Natural killer cell treated with Interleukin-12 subunit alpha and Interleukin-12 subunit beta and Interleukin-15 and Interleukin-18, amount 100 ng/mL, for 72 hours (primary cell): ENCODE measurements at regions not wholly inside any gene's neighbourhood (a gene's known extent, or its start where the extent isn't known, plus 50 kb on each side); places are given as distances from the start of the nearest gene placed in this dataset.

Experiments used
- ATAC-seq, 2 donors: fragments of 150-1000 bp; cut with Tn5 transposase in 1 of 2; sonication (Bioruptor Pico), chemical (Tn5 transposase) in 1 of 2; 2 replicates each; pipeline ENCODE4 v1.10.0; 2021
- DNase-seq: peaks from one replicate; pipeline ENCODE4 v3.0.0; 2022; ENCODE audit warnings: low spot score
- H3K27ac Mint-ChIP-seq, 2 donors: 1 replicate in 1 of 2; 2 replicates in 1 of 2; pipeline ENCODE4 v1.8.0; 2022; ENCODE audit warnings: mixed read lengths in 2 of 2, mild to moderate bottlenecking in 1 of 2, moderate library complexity in 1 of 2
- H3K27me3 Mint-ChIP-seq, 2 donors: 1 replicate in 1 of 2; 2 replicates in 1 of 2; pipeline ENCODE4 v1.8.0; 2022; ENCODE audit warnings: mixed read lengths in 2 of 2
- H3K36me3 Mint-ChIP-seq: one replicate; pipeline ENCODE4 v1.8.0; 2022; ENCODE audit warnings: mixed read lengths
- H3K4me1 Mint-ChIP-seq, 2 donors: 1 replicate in 1 of 2; 2 replicates in 1 of 2; pipeline ENCODE4 v1.8.0; 2022; ENCODE audit warnings: low read depth in 2 of 2, mixed read lengths in 2 of 2, mild to moderate bottlenecking in 1 of 2
- H3K4me3 Mint-ChIP-seq: one replicate; pipeline ENCODE4 v1.8.0; 2022; ENCODE audit warnings: mixed read lengths
- H3K9me3 Mint-ChIP-seq: 2 replicates; pipeline ENCODE4 v1.8.0; 2022; ENCODE audit warnings: mixed read lengths

DNA sequence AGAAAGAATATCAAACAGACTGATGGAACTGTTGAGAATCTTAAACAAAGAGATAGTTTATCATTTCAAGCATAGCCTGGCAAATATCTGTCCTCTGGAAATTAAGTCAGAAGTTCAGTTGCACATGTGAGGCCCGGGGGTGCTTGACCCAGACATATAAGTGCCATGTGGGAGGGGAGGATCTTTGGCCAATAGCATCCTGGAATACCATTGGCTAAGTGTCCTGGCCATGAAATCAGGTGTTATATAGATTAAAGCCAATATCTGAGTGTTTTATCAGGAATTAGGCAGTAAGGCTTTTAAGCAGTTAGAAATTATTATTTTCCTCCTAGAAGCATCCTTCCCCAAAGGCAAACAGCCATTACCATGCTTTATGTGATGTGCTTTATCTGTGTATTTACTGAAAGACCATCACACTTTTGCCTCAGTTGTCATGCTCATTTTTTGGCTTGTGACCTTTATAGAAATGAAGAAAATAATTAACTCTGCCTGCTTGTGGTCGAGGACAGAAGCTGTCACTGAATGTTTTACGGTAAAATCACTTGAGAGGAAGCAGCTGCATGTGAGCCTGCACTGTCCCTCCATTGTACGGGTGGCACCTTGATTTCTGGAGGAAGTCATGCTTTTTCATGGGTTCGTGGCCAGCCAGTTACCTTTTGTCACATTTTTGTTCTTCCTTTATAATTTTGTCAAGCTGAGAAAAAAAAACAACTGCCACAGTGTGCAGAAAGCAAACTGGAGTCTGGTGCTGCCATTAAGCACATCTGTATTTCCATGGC, 259.9 kb upstream of the FMN2 start:
- Mint-ChIP-seq H3K4me3 (no peak overlapping the region), H3K27me3 (peaks cover 4 to 14% of the 10 kb centered on the region in 2 donors), H3K36me3 (no peaks in the 10 kb centered on the region), H3K4me1 (no peaks in the 10 kb centered on the region), H3K9me3 (no peaks in the 10 kb centered on the region), H3K27ac (no peak overlapping the region)
- DNase-seq (no peak), ATAC-seq (no peak)

DNA sequence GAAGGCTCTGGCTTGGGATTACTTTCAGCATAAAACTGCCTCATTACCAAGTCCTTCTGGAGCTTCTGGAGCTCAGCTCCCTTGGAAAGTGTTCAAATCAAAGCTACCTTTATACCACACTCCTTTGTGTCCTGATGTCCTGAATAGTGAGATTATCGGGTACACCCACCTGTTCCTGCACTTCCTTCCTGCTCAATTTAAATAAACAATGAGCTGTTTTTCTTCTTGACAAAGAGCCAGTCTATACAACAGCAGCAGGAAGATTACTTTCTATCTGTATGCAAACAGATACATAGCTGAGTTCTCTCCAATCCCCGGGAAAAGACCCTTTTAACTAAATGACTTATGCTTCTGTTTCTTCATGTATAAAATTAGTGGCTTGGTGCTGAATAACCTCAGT, 258.0 kb upstream of the FMN2 start:
- Mint-ChIP-seq H3K9me3 (no peaks in the 10 kb centered on the region), H3K27me3 (peaks cover 4 to 9% of the 10 kb centered on the region in 2 donors), H3K36me3 (no peaks in the 10 kb centered on the region), H3K27ac (no peak overlapping the region), H3K4me1 (no peaks in the 10 kb centered on the region), H3K4me3 (no peak overlapping the region)
- DNase-seq (no peak), ATAC-seq (no peak)

DNA sequence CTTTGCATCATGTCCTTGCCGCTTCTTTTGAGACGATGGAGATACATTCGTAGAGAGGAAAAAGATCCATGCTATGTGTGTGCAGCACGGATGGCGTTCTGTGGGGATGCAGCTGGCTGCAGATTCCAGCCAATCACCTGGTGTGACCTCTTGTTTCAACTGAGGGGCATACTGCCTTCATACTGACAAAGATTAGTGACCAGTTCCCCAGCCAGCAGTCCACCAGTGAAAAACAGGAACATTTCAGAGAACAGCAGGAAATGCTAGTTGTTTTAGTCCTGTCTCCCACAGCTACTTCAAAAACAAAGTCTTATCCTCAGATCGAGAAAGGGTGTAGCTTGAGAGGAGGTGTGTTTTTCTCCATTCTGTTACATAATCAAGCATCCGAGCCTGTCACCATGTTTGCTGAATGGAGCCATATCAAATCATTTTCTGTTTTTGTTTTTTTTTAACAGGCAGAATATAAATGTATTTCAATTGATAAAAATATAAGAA, 255.7 kb upstream of the FMN2 start:
- no peak overlapping the region for H3K4me3 Mint-ChIP-seq
- ATAC-seq: no peak
- no peaks in the 10 kb centered on the region for H3K36me3 Mint-ChIP-seq
- DNase-seq: no peak
- H3K27ac Mint-ChIP-seq: no peak overlapping the region
- peaks cover 4 to 8% of the 10 kb centered on the region in 2 donors for H3K27me3 Mint-ChIP-seq
- H3K9me3 Mint-ChIP-seq: no peaks in the 10 kb centered on the region
- H3K4me1 Mint-ChIP-seq: no peaks in the 10 kb centered on the region

DNA sequence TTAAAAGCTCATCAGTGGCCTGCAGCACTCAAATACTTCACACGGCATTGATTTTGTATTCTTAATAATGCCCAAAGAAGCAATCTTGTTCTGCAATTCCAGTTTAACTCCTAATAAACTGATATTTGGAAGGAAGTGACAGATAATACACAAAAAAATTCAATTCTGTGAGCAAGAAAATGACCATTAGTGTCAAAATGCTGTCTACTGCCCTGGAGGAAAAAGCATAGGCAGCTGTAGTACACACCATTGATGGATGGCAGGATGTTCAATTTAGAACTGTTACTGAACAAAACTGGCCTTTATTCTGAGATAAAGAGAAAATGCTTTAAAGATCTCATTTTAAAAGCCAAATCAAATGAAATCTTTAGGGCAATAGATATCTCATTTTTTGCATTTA, 251.3 kb upstream of the FMN2 start:
- H3K36me3 Mint-ChIP-seq: no peaks in the 10 kb centered on the region
- H3K27me3 Mint-ChIP-seq: no peaks in the 10 kb centered on the region
- ATAC-seq (no peak), DNase-seq (no peak)
- no peak overlapping the region for H3K27ac Mint-ChIP-seq
- H3K9me3 Mint-ChIP-seq: no peaks in the 10 kb centered on the region
- H3K4me1 Mint-ChIP-seq: no peaks in the 10 kb centered on the region
- H3K4me3 Mint-ChIP-seq: no peak overlapping the region

DNA sequence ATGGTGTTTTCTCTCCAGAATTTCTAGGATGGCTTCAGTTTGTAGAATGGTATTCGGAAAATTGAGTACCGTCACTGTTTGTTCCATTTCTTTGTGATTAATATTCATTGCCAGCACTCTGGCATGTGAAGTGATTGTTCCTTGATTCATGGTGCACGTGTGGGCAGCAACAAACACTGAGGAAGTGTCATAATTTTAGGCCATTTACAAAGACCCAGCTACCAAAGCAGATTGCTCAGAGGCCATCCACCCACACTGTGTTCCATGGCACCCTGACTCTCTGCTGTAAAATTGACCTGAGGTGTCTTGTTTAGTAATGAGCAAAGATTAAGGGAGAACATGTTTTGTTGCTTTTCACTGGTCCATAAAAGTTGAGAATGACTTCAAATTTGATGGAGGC, 250.9 kb upstream of the FMN2 start:
- H3K27ac Mint-ChIP-seq: no peak overlapping the region
- no peaks in the 10 kb centered on the region for H3K36me3 Mint-ChIP-seq
- no peak for ATAC-seq
- H3K4me1 Mint-ChIP-seq: no peaks in the 10 kb centered on the region
- no peak for DNase-seq
- H3K9me3 Mint-ChIP-seq: no peaks in the 10 kb centered on the region
- no peak overlapping the region for H3K4me3 Mint-ChIP-seq
- H3K27me3 Mint-ChIP-seq: no peaks in the 10 kb centered on the region

DNA sequence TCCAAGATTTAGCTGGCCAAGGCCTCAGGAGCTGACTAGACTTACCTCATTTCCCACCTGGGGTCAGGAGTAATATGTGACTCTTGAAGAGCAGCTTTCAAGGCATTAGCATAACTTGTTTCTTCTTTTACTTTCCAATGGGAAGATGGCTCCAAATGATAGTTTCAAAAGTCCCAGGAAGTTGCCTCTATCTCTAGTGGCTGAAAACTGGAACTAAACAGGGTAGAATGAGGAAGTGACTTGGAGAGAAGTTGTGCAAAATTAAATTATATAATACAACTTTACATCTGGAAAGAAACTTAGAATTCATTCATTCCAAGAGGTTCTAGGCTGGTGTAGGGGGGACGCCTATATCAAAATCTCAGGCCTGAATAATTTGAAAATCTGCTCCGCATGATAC, 250.1 kb upstream of the FMN2 start:
- H3K4me1 Mint-ChIP-seq: no peaks in the 10 kb centered on the region
- no peaks in the 10 kb centered on the region for H3K27me3 Mint-ChIP-seq
- no peak overlapping the region for H3K4me3 Mint-ChIP-seq

DNA sequence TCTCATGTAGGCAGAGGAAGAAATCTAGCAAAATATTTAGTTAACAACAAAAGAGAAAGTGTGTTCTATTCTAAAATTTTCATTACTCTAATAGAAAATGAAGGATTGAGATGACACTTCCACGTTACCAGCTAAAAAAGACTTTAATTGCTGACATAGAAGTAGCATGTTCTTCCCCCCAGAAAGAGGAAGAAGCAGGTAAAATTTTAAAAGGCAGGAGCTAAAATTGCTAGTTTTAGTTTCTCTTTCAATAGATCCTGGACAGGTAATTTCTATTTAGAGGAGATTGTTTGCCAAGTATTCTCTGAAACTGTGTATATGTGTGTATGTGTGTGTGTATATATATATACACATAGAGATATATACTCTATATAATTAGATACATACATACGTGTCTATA, 248.1 kb upstream of the FMN2 start:
- Mint-ChIP-seq H3K4me3 (no peak overlapping the region), H3K27me3 (no peaks in the 10 kb centered on the region), H3K36me3 (no peaks in the 10 kb centered on the region), H3K27ac (no peak overlapping the region), H3K4me1 (no peaks in the 10 kb centered on the region), H3K9me3 (no peaks in the 10 kb centered on the region)
- ATAC-seq (no peak), DNase-seq (no peak)

More for the DNA sequence above, 250.1 kb upstream of the FMN2 start:
- ATAC-seq (no peak), DNase-seq (no peak)
- H3K27ac Mint-ChIP-seq: no peak overlapping the region
- no peaks in the 10 kb centered on the region for H3K9me3 Mint-ChIP-seq
- no peaks in the 10 kb centered on the region for H3K36me3 Mint-ChIP-seq

DNA sequence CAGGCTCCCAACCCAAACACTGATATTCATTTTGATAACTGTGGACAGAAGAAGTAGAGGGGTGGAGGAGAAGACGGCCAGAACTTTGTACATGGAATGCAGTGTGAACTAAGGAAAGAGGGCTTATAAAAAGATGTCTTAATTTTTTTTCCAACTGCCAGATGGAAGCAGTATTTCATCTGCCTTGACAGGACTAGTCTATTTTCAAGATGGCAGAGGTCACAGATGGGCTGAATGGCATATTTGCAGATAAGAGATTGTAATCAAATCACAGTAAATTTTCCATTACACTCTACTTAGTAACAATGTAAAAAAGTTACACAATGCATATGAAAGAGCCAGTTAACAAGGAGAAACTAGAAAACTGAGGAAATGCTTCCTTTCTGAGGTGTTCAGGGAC, 246.8 kb upstream of the FMN2 start:
- no peak for ATAC-seq
- DNase-seq: no peak
- no peaks in the 10 kb centered on the region for H3K27me3 Mint-ChIP-seq
- H3K4me3 Mint-ChIP-seq: no peak overlapping the region
- H3K27ac Mint-ChIP-seq: no peak overlapping the region
- no peaks in the 10 kb centered on the region for H3K36me3 Mint-ChIP-seq
- H3K4me1 Mint-ChIP-seq: no peaks in the 10 kb centered on the region
- no peaks in the 10 kb centered on the region for H3K9me3 Mint-ChIP-seq

DNA sequence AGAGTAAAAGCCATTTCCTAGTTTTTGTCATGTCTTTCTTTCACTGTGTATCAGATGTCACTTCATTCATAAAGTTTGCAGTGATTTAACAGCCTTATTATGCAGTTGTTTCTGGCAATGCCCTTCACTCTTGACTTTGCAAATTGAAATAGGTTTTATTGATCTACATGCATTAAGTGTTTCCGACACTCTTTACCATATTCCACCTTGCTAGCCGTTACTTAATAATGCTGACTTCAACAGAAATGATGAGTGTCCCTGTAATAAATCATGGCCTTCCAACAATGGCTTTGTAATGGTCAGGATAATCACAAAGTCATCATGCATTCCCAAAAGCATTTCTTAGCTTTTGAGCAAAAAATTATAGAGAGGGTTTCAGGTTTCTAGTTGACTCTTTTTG, 236.8 kb upstream of the FMN2 start:
- Mint-ChIP-seq H3K27ac (no peak overlapping the region), H3K4me1 (no peaks in the 10 kb centered on the region), H3K27me3 (peaks cover 9 to 10% of the 10 kb centered on the region in 2 donors), H3K36me3 (peaks cover 5% of the 10 kb centered on the region), H3K9me3 (peaks cover 4% of the 10 kb centered on the region), H3K4me3 (no peak overlapping the region)
- DNase-seq (no peak), ATAC-seq (no peak)

DNA sequence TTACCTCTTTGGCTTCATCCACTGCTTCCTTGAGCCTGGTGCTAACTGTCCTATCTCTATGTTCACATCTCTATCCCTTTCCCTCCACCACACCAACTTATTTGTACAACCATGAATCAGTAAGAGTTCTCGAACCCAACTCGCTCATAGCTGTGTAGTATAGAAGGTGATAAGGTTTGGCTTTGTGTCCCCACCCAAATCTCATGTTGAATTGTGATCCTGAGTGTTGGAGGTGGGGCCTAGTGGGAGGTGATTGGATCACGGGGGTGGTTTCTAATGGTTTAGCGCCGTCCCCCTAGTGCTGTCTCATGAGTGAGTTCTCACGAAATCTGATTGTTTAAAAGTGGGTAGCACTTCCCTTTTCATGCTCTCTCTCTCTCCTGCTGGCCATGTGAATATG, 235.6 kb upstream of the FMN2 start:
- ATAC-seq: no peak
- no peak for DNase-seq
- peaks cover 5% of the 10 kb centered on the region for H3K36me3 Mint-ChIP-seq
- H3K4me1 Mint-ChIP-seq: no peaks in the 10 kb centered on the region
- no peak overlapping the region for H3K4me3 Mint-ChIP-seq
- H3K9me3 Mint-ChIP-seq: peaks cover 4% of the 10 kb centered on the region
- no peak overlapping the region for H3K27ac Mint-ChIP-seq
- peaks cover 9 to 13% of the 10 kb centered on the region in 2 donors for H3K27me3 Mint-ChIP-seq

DNA sequence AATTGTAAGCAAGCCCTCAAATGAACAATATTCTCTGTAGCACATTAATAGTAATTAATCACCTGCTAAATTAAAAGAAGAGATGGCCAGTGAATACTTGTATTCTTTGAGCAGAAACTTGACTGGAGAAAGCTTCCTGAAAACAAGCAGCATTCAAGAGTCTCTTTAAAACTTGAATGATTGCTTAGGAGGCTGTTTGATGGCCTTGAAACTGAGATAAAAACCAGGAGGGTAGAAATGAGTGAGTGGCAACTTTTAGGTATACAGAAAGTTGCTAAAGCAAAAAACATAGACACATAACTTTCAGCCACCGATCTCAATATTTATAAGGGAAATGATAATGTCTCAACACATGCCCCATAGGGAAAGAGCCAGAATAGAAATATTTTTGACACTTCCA, 234.8 kb upstream of the FMN2 start:
- Mint-ChIP-seq H3K36me3 (peaks cover 5% of the 10 kb centered on the region), H3K9me3 (peaks cover 4% of the 10 kb centered on the region), H3K27me3 (peaks cover 13 to 18% of the 10 kb centered on the region in 2 donors), H3K27ac (no peak overlapping the region), H3K4me3 (no peak overlapping the region), H3K4me1 (no peaks in the 10 kb centered on the region)
- DNase-seq (no peak), ATAC-seq (no peak)

DNA sequence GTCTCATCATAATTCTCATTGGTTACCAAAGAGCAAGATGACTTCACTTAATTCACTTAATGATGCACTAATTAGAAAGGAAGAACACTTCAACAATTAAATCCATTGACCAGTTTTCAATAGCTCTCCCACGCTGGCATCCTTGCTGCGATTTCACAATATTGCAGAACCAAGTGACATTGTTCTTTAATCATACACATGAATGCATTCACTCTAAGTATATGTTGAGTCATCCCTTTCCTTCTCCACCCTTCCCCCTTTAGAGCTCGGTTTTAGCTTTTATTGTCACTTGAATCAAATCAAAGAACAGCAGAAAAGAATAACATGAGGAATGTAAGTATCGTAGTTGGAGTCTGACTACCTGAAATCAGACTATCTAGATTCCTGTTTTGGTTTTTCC, 233.6 kb upstream of the FMN2 start:
- H3K4me3 Mint-ChIP-seq: no peak overlapping the region
- no peak for ATAC-seq
- H3K9me3 Mint-ChIP-seq: peaks cover 4% of the 10 kb centered on the region
- H3K36me3 Mint-ChIP-seq: peaks cover 5% of the 10 kb centered on the region
- peaks cover 13 to 18% of the 10 kb centered on the region in 2 donors for H3K27me3 Mint-ChIP-seq
- DNase-seq: no peak
- no peak overlapping the region for H3K27ac Mint-ChIP-seq
- H3K4me1 Mint-ChIP-seq: no peaks in the 10 kb centered on the region

DNA sequence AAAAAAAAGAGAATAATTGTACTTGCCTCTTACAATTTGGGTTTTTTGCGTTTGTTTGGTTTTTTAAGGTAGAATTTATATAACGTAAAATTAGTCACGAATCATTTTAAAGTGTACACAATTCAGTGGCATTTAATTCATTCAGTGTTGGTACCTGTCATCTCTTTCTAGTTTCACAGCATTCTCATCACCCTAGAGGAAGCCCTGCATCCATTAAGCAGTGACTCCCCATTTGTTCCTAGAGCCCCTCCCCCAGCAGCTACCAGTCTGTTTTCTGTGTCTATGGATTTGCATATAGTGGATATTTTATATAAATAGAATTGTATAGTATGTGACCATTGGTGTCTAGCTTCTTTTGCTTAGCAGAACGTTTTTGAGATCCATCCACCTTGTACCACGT, 233.2 kb upstream of the FMN2 start:
- Mint-ChIP-seq H3K9me3 (peaks cover 4% of the 10 kb centered on the region), H3K4me3 (no peak overlapping the region), H3K27me3 (peaks cover 13 to 18% of the 10 kb centered on the region in 2 donors), H3K27ac (no peak overlapping the region), H3K4me1 (no peaks in the 10 kb centered on the region), H3K36me3 (peaks cover 5% of the 10 kb centered on the region)
- DNase-seq: no peak
- no peak for ATAC-seq

DNA sequence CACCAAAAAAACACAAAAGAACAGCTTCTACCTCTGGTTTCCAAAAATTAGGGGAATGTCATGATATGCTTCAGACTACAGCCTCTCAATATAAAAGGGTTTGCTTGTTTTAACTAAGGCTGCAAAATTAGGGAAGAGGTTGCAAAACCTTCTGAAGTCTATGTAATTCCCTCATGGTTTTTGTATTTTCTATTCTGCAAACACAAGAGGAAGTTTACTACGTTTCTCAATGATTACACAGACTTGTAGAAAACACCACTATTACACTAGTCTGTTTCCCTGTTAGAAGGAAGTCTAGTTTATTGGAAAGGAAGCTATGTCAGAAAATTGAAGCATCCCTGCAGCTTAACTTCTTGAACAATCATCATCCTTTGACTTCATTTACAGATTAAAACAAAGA, 229.7 kb upstream of the FMN2 start:
- DNase-seq: no peak
- H3K9me3 Mint-ChIP-seq: no peaks in the 10 kb centered on the region
- no peaks in the 10 kb centered on the region for H3K4me1 Mint-ChIP-seq
- H3K4me3 Mint-ChIP-seq: no peak overlapping the region
- ATAC-seq: no peak
- H3K36me3 Mint-ChIP-seq: no peaks in the 10 kb centered on the region
- no peak overlapping the region for H3K27ac Mint-ChIP-seq
- peaks cover 7 to 14% of the 10 kb centered on the region in 2 donors for H3K27me3 Mint-ChIP-seq
